ENCODE measurements at regions not wholly inside any gene's neighbourhood (a gene's known extent, or its start where the extent isn't known, plus 50 kb on each side); places are given as distances from the start of the nearest gene placed in this dataset.
A peak's percentile ranks its signal among the peaks of the same experiment; 100 is the strongest.

DNA sequence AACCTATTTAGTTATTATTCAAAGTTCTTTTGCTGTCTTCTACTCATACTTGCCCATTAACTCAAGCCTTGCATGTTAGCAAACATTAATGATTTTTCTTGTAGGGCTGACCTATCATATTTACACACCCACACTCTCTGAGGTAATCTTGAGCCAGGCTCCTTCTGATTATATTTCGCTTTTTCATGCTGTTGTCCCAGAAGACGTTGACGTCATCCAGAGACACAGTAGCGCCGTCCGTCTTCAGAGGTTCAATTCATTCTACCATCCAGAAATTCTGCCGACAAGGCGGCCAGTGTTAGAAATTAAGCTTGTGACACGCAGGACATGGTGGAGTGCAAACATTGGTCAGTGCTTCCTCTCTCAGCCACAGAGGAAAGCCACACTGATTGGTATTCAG lies 584.7 kb downstream of the BMP2 start:
- no peak for DNase-seq

DNA sequence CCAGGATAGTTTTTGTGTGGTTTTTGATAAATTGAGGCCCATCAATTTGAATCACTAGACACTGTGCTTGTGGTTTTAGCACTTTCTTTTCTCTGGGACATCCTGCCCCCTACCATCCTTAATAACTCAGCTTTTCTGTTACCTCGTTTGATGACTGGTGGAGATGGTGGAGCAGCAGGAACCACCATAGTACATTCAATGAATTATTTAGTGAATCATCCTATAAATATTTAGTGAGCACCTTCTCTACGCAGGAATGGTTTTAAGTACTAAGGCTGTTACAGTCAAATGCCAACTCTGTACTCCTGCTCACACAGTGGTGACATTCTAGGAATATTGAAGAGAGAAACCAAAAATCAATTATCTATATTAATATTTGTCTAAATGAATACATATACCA lies 585.2 kb downstream of the HAO1 start:
- no peak for DNase-seq

DNA sequence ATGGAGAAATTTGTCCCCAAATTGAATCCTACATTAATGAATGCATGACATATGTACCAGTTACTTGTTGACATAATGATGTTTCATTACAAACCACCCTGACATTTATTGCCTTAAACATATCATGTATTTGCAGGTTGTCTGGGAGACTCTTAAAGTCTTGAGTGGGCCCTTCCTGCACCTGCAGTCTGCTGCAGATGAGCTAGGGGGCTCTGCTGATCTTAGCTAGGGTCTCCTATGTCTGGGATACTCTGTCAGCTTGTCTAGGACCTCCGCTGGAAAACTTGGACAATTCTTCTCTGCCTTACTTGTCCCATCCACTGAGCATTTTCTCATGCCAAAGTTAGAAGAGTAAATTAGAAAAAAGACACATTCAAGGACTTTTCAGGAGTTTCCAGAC lies 581.6 kb downstream of the HAO1 start:
- no peak for DNase-seq

DNA sequence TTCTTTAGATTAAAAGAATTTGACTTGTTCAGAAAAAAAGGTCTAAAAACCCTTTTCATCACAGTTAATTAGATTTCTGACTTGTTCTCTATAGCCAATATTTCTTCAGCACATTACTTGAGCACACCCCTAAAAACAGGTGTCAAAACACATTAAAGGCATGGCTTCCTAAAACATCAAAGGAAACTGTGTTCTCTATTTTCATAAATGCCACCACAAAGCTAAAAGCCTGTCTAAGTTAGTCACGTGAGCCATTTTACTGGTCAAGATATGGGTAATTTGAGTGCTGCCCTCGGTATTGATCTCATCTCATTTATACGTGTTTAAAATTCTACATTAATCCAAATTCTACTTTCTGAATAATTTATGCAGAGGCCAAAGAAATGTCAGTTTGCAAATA lies 580.5 kb downstream of the HAO1 start:
- DNase-seq = no peak

DNA sequence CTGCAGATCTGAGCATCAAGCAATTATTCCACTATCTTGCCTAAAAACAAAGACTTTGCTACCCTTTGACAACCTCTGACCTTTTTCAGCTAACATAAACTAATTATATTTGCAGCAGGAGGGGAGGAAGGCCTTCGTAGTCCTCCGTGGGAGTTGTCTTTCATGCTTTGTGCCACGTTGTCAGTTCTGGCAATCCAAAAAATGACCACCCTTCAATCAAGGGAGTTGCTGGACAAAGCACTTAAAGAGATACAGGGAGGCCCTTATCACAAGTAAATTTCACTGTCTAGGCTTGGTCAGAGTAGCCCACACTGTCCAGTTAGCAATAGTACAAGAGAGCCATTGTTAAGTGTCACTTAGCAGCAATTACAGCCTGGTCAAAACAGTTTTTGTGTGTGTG lies 578.9 kb downstream of the HAO1 start:
- DNase-seq = no peak

DNA sequence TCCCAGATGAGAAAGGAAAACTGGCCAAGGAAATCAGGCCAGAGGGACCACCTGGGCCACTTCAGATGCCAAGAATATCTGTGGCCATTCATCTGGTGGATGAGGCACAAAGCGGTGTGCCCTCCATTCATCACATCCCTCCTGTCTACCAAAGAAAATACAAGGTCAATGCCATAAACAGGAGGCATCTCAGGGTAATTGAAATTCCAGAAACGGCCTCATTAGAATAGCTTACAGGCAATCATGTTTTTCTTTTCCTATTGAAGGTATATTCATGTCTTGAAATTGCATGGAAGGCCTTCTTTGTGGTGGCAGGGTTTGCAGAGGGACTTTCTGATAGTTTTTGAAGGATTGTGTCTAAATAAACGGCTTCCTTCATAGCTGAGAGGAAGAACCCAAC lies 578.3 kb downstream of the HAO1 start:
- no peak for DNase-seq

DNA sequence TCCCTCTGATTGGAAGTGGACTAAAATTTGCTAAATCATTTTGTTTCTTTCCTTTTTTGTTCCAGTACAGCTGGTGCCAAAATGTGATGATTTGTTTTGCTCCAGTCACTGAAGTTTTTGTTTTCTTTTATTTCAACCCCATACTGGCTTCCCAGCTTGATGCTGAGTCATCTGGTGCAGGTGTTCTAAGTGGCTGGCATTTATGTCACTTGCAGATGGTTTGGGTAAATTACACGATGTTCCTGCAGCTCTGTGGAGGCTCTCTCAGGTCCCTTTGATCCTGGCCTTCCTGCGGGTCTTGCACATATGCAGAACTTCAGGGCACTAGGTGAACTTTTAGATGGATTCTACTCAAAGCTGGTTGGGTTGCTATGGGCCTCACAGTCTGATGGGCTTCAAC lies 577.7 kb downstream of the HAO1 start:
- no peak for DNase-seq

DNA sequence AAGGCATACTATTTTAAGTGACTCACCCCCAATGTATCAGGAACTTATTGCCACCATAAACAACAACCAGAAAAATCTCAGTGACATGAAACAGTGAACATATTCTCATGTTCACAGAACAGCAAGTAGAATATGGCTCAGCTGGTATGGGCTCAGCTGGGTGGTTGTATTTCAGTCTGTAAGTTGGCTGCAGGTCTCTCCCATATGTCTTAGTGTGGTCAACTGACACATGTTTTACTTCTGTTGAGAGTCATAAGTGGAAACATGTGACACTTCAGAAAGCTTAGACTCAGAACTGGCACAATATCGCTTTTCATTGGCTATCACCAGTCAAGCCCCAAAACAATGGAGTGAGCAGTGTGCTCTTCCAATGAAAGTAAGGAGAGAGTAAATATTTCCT lies 574.1 kb downstream of the HAO1 start:
- DNase-seq = no peak

DNA sequence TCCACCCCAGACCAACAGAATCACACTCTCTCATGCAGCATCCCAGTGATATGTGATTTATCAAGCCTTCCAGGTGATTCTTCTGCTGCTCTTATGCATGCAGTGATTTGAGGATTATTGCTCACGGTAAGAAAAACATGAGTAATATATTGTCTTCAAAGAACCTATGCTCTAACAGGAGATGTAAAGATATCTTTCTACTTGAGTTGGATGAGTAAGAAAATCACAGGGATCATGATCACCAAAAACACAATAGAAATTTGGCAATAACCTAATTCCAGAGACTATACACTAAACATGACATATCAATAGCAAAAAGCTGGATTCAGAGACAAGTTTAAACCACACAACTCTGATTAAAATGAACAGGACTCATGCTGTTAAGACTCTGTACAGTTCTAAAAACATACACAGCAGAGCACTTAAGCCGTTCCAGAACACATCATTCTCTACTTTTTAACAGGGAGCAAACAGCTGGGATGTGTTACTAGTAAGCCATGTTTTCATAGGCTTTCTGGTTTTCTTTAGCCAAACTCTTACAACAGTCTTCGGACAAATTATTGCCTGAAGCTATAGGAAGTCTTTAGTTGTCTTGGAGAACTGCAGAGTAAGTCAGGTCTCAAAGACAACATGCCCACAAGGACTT lies 568.6 kb downstream of the HAO1 start:
- DNase-seq = no peak

DNA sequence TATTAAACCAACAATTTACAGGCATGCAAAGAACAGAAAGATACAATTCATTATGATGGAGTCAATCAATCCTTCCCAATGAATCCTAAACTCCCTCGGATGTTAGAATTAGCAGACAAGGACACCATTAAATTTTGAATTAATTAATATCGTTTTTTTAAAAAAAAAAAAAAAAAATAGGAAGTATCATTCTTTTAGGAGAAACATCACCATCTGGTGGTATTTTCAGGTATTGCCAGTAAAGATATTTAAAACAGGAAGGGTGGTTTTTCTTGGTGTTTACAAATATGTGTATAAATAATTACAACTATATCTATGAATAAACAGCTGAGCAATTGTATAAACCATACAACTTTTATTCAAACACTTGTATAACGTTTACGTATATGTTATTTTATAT lies 564.4 kb downstream of the HAO1 start:
- DNase-seq = peak; percentile 39

DNA sequence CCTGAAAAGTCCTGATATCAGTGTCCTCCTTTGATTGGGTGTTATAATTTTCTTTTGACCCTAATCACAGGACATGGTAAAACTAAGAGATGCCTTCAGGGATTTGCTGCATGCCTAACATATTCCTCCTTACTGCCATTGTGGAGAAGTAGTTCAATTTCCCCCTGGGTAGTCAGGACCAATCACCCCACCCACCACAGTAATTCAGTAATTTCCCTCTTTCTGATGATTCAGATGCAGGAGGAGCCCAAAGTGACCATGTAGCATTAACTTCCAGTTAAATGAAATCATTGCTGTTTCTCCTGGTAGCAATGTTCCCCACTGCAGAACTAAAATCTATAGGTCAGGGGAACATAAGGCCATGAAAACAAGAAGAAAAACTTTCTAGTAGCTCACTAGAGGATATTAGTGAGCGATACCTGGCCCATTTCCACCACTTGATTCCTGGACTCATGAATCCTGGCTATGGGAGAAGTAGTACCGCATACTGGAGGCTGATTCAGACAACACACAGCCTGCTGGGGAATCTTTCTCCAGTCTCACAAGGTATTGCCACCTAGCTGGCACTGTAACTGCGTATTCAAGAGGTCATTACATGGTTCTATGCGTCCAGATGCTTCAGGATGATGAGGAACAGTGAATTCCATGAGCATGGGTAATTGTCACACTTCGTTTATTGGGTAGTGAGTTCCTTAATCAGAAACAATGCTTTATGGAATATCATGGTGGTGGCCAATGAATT lies 561.2 kb downstream of the HAO1 start:
- DNase-seq = no peak

DNA sequence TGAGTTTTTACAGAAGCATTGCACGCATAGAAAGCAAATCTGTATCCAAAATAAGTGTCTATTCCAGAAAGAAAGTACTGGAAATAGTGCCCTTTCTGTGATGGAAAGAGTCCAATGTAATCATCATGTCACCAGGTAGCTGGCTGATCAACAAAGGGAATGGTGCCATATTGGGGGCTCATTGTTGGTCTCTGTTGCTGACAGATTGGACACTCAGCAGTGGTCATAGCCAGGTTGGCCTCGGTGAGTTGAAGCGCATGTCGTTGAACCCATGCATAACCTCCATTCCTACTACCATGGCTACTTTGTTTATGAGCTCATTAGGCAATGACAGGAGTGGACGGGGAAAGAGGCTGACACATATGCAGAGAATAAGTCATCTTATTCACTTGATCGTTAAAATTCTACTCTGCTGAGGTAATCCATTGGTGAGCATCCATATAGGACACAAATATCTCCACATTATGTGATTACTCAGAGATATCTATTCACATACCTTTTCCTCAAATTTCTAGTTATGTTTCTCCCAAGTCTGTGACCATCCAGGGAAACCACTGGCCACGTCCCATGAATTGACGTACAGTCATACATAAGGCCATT lies 560.5 kb downstream of the HAO1 start:
- no peak for DNase-seq

DNA sequence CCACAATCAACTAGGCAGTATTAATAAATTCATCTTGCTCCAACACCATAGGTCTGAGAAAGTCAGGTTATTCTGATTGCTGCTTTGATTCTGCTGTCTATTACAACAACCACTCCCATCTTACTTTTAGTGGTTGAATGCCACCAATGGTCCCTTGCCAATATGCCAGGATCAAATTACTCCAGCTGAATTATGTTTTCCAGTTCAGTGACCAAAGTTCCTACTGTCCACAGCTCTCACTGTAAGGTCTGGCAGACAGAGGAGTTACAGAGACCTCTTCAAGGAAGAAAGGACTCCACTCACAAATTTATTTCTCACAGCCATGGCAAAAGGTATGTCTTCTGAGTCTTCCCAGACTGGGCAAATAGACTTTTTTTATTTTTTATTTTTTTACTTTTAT lies 557.0 kb downstream of the HAO1 start:
- no peak for DNase-seq

DNA sequence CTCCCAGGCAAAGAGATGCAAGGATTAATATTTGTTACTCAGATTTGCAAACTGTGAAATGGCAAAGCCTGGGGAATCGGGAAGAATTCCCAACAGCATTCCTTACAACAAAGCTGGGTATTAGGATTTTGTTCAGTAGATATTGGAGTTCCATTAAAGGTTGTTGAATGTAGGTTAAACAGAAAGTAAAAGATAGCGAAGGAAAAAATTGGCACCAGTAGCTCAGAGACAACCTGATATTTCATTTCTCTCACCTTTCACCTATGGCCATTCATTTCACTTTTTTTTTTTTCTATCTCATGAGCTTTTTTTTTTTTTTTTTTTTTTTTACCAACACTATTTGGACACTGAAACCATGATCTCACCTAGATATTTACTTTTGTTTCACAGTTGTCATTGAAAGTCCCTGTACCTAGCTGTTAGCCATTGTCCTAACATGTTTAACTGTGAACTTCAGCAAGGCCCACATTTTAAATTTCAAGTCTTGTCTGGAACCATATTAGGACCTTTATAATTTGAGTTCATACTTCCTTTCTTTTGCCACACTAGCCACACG lies 552.5 kb downstream of the HAO1 start:
- no peak for DNase-seq

DNA sequence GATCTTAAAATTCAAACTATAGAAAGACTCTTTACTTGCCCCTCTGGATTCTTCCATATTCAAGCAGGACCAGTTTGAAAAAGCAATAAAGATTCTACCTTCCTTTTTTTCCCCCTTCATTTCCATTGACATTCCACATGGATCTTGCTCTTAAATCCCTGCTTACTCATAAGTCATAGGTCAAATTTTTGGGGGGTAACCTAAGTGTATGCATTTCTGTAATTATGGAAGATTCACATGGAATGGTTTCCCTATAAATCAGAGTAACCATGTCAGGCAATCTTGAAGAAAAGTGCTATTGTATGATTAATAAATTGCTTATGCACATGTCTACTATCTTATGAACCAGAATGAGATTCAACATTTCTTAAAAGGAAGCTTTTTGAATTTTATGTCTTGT lies 551.0 kb downstream of the HAO1 start:
- no peak for DNase-seq

DNA sequence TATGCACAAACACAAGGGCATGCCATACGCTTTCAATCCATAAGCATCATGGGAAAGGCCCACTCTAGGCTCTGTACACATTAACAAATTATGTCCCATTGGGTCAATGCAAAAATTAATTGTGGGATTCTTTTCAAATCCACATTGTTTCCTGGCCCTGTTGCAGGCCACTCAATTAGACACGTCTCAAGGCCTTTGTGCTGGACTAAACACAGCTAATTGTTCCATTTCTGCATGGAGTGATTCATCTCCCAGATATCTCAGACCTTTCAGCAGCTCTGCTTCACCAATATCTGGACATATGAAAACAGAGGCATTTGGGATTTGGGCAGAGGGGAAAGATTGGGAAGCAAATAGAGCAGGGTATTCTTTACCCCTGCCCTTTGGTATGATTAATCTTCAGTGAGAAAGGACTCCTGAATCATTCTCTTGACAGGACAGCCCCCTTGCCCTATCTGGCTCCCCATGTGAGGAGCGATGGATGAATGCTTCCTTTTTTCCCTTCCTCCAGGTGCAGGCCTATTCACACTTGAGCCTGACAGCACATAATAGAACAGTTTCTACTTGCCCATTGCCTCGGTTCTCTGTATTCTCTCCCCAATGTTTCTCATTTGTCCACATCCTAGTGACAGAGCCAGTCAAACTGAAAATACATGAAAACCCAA lies 547.6 kb downstream of the HAO1 start:
- DNase-seq = no peak

DNA sequence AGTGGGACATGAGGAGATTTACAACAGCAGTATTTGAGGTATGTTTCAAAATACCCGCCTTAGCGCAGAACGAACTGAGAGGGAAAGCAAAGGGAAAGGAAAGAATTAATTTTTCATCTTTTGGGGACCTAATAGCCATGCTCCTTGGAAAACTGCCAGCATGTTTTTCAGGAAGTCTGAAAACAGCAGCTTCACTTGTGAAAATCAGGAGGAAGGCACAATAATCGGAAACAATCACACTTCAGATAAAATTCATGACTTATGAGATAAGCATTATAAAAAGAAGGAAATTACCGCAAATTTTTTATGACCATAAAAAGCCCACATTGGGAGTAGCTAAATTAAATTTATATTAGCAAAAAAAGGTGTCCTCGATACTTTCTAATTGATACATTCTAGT lies 541.1 kb downstream of the HAO1 start:
- DNase-seq = no peak

DNA sequence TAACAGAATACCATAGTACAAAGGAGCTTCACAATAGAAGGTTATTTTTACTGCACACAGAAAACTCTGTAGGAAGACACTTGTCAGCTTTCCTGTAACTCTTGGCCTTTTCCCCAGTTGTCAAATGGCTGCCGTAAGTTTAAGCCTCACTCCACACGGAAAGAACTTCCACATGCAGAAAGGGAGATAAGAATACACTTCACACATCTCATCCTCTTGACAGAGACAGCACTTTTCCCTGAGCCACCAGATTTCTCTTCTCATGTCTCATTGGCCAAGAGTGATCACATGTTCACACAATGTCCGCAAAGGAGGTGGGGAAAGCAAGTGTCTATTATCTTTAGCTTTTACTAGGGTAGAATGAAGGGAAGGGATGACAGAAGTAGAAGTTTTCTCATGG lies 540.7 kb downstream of the HAO1 start:
- no peak for DNase-seq

DNA sequence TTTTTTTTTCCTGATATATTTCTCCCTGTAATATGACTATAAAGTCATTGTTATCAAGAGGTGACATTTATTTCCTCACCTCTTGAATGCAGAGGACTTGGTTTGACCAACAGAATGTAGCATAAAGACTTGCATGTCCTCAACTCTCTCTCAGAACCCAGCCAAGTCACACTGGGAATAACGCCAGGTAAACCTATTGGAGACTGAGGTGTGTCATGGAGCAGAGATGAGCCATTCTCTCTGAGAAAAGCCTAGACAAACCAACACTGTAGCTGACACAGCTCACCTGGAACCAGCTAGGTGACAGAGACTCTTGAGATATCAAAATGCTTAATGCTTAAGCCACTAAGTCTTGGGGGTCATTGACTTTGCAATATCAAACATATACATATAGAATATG lies 533.6 kb downstream of the HAO1 start:
- DNase-seq = no peak

DNA sequence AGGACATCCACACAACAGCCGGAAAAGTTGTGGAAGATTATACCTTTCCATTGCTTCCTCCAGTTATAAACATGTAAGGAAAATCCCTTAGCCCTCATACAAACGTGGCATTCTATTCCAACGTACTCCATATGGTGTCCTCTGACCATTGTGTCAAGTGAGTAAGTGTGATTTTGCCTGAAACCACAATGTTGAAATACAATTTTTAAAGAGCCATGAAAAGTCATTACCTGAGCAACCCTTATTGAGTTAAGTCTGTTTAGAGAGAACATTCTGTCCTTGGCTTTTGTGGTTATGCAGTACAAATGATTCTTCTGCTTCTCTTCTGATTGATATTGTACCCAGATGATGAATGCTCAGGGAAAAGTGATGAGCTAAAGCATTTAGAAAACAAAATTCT lies 530.1 kb downstream of the HAO1 start:
- DNase-seq = no peak

DNA sequence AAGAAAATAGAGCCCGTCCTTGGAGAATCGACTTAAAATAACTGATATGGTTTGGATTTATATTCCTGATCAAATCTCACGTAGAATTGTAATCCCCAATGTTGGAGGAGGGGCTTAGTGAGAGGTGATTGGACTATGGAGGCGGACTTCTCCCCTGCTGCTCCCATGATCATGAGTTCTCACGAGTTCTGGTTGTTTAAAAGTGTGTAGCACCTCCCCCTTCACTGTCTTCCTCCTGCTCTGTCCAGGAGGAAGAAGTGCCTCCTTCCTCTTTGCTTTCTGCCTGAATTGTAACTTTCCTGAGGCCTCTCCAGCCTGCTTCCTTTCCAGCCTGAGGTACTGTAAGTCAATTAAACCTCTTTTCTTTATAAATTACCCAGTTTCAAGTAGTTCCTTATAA lies 529.2 kb downstream of the HAO1 start:
- DNase-seq = no peak

DNA sequence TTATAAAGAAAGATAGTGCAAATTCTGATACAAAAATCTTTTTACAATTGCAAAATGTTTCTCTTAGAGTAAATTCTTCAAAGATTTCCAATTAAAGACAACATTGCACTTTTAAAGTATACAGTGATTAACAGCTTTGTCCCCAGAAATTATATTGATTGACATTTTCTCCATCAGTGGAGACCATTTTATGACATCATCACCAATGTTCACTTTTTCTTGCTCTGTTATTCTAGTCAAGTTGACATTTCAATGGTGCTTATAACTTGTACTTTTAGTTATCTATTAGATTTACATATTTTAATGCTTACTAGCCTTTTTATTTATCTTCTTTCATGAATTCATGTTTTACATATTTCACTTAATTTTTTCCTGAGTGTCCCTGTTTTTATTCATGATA lies 524.8 kb downstream of the HAO1 start:
- no peak for DNase-seq

DNA sequence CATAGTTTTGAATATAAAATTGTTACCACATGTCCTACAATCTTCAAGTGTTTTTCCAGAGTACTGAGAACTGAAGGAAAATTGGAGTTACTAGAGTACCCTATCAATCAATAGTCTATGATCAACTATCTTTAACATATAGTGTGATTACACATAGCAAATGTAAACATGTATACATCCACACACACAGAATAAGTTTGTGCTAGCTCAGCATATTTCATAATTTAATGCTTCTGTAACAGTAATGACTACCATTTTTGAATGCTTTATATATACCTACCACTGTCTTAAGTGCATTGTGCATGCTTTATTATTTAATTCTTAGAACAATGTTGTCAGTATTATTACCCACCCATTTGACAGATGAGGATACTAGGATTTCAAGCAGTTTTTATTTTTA lies 523.9 kb downstream of the HAO1 start:
- DNase-seq = no peak

DNA sequence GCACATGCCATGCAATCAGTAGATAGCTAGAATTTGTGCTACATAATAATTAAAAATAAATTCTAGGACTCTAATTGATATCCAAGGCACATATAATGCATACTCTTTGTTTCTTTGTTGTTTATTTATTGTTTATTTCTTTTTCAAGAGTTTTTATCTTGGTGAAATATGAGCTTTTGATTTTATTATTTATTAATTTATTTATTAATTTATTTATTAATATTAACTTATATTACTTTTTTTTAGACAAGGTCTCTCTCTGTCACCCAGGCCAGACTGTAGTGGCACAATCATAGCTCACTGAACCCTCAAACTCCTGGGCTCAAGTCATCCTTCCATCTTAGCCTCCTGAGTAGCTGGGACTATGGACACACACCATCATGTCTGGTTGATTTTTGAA lies 519.9 kb downstream of the HAO1 start:
- no peak for DNase-seq

Data from inflammatory macrophage treated with lipopolysaccharide for 4 hours (primary cell).